GM12874 (cell line): ENCODE measurements at regions not wholly inside any gene's neighbourhood (a gene's known extent, or its start where the extent isn't known, plus 50 kb on each side); places are given as distances from the start of the nearest gene placed in this dataset.

Source experiments
- TF ChIP-seq, protein P1 (sequence below): IDR thresholded peaks from 2 replicates; pipeline ENCODE4 v1.5.1; 2011; ENCODE audit warnings: low read depth, mild to moderate bottlenecking, control low read depth, low read length, moderate library complexity; ENCODE audit not compliant: insufficient read depth

DNA sequence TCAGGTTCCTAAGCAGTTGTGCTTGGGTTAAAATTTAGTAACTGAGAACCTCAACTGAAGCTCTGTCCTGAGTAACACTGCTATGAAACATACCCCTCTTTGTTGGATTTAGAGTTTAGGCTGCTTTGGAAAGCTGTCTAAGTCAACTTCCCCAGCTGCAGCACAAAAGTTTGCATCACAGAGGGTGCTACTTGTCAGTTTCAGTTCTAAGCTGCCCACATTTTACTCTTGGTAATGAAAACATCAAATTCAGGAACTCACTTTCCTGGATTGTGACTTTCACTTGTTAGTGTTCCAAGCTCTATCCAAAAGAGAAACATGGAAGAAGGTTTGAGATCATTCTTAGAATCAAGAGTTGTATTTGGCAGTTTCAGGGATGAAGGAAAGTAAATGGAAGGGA is 191.7 kb upstream of the NFIA start:
- TF ChIP-seq, protein P1, sequence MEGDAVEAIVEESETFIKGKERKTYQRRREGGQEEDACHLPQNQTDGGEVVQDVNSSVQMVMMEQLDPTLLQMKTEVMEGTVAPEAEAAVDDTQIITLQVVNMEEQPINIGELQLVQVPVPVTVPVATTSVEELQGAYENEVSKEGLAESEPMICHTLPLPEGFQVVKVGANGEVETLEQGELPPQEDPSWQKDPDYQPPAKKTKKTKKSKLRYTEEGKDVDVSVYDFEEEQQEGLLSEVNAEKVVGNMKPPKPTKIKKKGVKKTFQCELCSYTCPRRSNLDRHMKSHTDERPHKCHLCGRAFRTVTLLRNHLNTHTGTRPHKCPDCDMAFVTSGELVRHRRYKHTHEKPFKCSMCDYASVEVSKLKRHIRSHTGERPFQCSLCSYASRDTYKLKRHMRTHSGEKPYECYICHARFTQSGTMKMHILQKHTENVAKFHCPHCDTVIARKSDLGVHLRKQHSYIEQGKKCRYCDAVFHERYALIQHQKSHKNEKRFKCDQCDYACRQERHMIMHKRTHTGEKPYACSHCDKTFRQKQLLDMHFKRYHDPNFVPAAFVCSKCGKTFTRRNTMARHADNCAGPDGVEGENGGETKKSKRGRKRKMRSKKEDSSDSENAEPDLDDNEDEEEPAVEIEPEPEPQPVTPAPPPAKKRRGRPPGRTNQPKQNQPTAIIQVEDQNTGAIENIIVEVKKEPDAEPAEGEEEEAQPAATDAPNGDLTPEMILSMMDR: no peak

DNA sequence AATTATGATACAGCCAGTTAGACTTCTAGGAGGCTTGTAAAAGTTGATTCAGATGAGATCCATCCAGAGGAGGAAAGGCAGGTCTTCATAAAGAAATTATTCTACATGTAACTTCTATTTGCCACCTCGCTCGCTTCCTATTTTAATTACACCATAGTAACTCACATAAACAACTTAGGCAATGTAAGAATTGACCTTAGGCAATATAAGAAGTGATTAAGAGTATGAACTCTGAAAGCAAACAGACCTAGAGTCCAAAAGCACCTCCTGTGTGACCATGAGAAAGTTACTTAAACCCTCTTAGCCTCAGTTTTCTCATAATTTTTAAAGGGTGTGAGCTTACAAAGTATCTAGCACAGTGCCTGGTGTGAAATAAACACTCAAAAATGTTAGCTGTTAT is 192.7 kb upstream of the NFIA start:
- TF ChIP-seq, protein P1: no peak

DNA sequence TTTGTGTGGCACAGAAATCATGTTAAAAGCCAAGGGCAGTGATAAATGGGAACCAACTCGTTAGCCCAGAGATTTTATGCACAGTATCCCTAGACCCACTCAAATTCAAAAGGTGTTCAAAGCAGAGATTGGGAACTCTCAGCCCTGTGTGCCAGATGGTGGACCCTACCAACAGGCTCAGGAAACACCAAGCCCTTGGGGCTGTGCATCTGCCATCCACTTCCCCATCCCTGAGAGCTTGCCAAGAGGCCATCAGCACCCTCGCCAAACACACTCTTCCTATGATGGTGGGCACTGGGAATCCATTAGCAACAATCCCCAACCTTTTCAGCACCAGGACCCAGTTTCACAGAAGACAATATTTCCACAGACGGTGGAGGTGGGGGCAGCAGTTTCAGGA is 194.2 kb upstream of the NFIA start:
- TF ChIP-seq, protein P1: no peak

DNA sequence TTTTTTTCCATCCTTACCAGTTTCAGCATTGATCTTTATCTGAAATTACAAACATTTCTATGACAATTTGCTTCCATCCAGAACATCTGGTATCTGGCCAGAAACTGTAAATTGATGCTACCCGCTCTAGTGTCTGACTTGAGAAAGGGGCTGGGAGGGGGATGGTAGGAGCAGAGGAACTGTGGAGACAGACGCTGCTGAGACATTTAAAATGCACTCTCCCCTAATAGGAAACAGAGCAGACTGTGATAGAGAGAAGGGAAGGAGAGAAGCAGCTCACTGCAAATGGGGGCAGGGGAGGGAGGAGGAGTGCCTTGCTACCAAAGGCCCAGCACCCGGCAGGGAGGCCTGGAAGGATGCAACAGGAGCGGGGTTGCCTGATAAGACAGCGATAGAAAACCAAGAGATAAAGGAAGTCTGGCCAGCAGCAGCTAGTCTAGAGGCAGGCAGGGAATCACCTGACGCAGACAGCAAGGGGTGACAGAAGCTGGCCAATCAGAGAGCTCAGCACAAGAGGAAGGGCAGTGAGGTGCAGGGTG is 195.5 kb upstream of the NFIA start:
- TF ChIP-seq, protein P1: no peak

DNA sequence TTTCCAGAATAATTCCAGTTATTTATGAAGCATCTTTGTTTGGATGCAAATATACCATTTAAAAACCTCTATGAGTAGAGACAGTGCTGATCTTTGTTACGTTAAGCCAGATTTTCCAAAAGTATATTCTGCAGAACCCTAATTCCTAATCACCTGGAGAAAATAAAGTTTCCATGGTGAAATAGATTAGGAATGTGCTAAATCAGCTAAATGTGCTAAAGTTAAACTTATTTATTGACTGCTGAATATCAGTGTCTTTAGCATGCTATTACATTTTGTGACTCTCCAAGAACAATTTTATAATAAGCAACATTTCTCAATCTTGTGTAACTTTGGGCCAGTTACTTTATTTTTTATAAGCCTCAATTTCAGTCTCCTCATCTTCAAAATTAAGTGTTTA is 196.3 kb upstream of the NFIA start:
- TF ChIP-seq, protein P1: no peak

DNA sequence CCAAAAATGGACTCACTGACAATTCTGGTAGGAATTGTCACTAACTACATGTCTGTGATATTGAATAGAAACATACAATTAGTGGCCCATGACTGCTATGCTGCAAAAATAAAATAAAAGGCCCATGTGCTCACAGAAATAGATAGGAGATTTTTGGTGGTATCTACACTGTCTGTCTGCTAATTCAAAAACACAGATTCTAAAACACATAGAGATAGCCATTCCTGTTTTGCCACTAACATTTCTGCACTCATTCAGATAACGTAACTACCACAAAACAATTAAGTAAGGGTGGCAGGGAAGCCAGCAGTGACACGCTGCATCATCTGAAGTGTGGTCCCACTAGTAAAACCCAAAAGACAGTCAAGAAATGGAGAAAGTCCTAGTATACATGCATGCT is 202.2 kb upstream of the NFIA start:
- TF ChIP-seq, protein P1: no peak

DNA sequence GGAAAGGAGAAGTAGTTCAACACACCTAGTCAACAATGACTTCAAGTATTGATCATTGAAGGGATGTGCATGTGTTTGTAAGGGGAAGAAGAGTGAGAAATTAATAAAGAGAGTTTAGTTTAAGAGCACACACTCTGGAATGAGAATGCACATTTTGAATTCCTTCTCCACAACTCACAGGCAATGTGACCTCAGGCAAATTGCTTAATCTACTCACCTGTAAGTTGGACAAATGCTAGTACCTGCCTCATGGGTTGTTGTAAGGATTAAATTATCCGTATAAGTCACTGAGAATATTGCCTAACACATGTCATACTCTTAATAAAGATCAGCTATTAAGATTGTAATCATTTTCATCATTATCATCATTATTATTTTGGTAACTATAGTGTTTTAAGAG is 204.0 kb upstream of the NFIA start:
- TF ChIP-seq, protein P1: no peak
